ENCODE measurements at regions not wholly inside any gene's neighbourhood (a gene's known extent, or its start where the extent isn't known, plus 50 kb on each side); places are given as distances from the start of the nearest gene placed in this dataset.

- no peak for ATAC-seq
- Mint-ChIP-seq H3K27ac (no peak overlapping the region), H3K9me3 (no peaks in the 10 kb centered on the region), H3K36me3 (no peaks in the 10 kb centered on the region), H3K4me3 (no peak overlapping the region), H3K4me1 (peaks cover 14 to 26% of the 10 kb centered on the region in 2 donors), H3K27me3 (ENCODE audit: low read depth in 2 of 2) (peaks cover 6% of the 10 kb centered on the region in 2 donors)
- 88% methylated on average over 6 of the region's 8 CpGs for WGBS (ENCODE audit: insufficient coverage)
- H3K9me3 ChIP-seq (ENCODE audit: control insufficient read depth, insufficient read depth, low read length) = no peaks in the 10 kb centered on the region
- H3K36me3 ChIP-seq (ENCODE audit: control insufficient read depth, insufficient read depth, low read length) = no peaks in the 10 kb centered on the region
- no peak overlapping the region for H3K4me3 ChIP-seq (ENCODE audit: low read length)
- H3K4me1 ChIP-seq (ENCODE audit: control insufficient read depth, insufficient read depth, low read length) = peaks cover 9% of the 10 kb centered on the region
- TF ChIP-seq CTCF (IDR thresholded peaks at IDR 0.05) = no peak
- H3K27me3 ChIP-seq (ENCODE audit: control insufficient read depth, insufficient read depth, low read length) = no peaks in the 10 kb centered on the region
- no peak for DNase-seq
- intact Hi-C loops (cut with micrococcal nuclease) = no loop called here
- H3K27ac ChIP-seq (ENCODE audit: low read length) = no peak overlapping the region
Observed at GRCh38 chrX:8034058-8034457, 106.8 kb upstream of the PNPLA4 start.

- Mint-ChIP-seq H3K36me3 (no peaks in the 10 kb centered on the region), H3K4me1 (peaks cover 8 to 20% of the 10 kb centered on the region in 2 donors), H3K27me3 (ENCODE audit: low read depth in 2 of 2) (peaks cover 6% of the 10 kb centered on the region in 2 donors), H3K4me3 (no peak overlapping the region), H3K9me3 (no peaks in the 10 kb centered on the region), H3K27ac (no peak overlapping the region)
- Histone ChIP-seq H3K27me3 (ENCODE audit: control insufficient read depth, insufficient read depth, low read length) (no peaks in the 10 kb centered on the region), H3K4me1 (ENCODE audit: control insufficient read depth, insufficient read depth, low read length) (peaks cover 4% of the 10 kb centered on the region), H3K4me3 (ENCODE audit: low read length) (no peak overlapping the region), H3K36me3 (ENCODE audit: control insufficient read depth, insufficient read depth, low read length) (no peaks in the 10 kb centered on the region), H3K9me3 (ENCODE audit: control insufficient read depth, insufficient read depth, low read length) (no peaks in the 10 kb centered on the region), H3K27ac (ENCODE audit: low read length) (no peak overlapping the region)
- no peak for TF ChIP-seq CTCF (IDR thresholded peaks at IDR 0.05)
- intact Hi-C loops (cut with micrococcal nuclease) = no loop called here
- WGBS (ENCODE audit: insufficient coverage) = 100% methylated on average over 3 of the region's 4 CpGs
- no peak for DNase-seq
- ATAC-seq = no peak
Observed at GRCh38 chrX:8033175-8033574, 106.0 kb upstream of the PNPLA4 start.

- H3K36me3 ChIP-seq (ENCODE audit: control insufficient read depth, insufficient read depth, low read length) = no peaks in the 10 kb centered on the region
- no peak for ATAC-seq
- H3K4me3 ChIP-seq (ENCODE audit: low read length) = no peak overlapping the region
- H3K4me3 Mint-ChIP-seq = no peak overlapping the region
- no peak overlapping the region for H3K27ac Mint-ChIP-seq
- whole genome bisulfite sequencing (ENCODE audit: insufficient coverage) = no CpG with 5 or more reads among the region's 4 CpGs
- TF ChIP-seq CTCF (IDR thresholded peaks at IDR 0.05) = no peak
- no peak for DNase-seq
- peaks cover 0 to 3% of the 10 kb centered on the region in 2 donors for H3K9me3 Mint-ChIP-seq
- no peaks in the 10 kb centered on the region for H3K27me3 ChIP-seq (ENCODE audit: control insufficient read depth, insufficient read depth, low read length)
- H3K27ac ChIP-seq (ENCODE audit: low read length) = no peak overlapping the region
- no peaks in the 10 kb centered on the region for H3K9me3 ChIP-seq (ENCODE audit: control insufficient read depth, insufficient read depth, low read length)
- no peaks in the 10 kb centered on the region for H3K36me3 Mint-ChIP-seq
- no peaks in the 10 kb centered on the region for H3K4me1 ChIP-seq (ENCODE audit: control insufficient read depth, insufficient read depth, low read length)
- peaks cover 6% of the 10 kb centered on the region in 2 donors for H3K27me3 Mint-ChIP-seq (ENCODE audit: low read depth in 2 of 2)
- intact Hi-C loops (cut with micrococcal nuclease) = no loop called here
- H3K4me1 Mint-ChIP-seq = no peaks in the 10 kb centered on the region
Observed at GRCh38 chrX:8030361-8030760, 103.1 kb upstream of the PNPLA4 start.

GRCh38 chrX:8027827-8028226 is 100.6 kb upstream of the PNPLA4 start:
- no peak for TF ChIP-seq CTCF (IDR thresholded peaks at IDR 0.05)
- H3K27ac ChIP-seq (ENCODE audit: low read length) = no peak overlapping the region
- WGBS (ENCODE audit: insufficient coverage) = 50% methylated on average over 1 of the region's 1 CpG

More at GRCh38 chrX:8027827-8028226, 100.6 kb upstream of the PNPLA4 start:
- H3K9me3 Mint-ChIP-seq = peaks cover 0 to 5% of the 10 kb centered on the region in 2 donors
- Histone ChIP-seq H3K4me1 (ENCODE audit: control insufficient read depth, insufficient read depth, low read length) (no peaks in the 10 kb centered on the region), H3K27me3 (ENCODE audit: control insufficient read depth, insufficient read depth, low read length) (no peaks in the 10 kb centered on the region), H3K4me3 (ENCODE audit: low read length) (no peak overlapping the region), H3K9me3 (ENCODE audit: control insufficient read depth, insufficient read depth, low read length) (no peaks in the 10 kb centered on the region), H3K36me3 (ENCODE audit: control insufficient read depth, insufficient read depth, low read length) (no peaks in the 10 kb centered on the region)
- no peak overlapping the region for H3K27ac Mint-ChIP-seq
- no peak for DNase-seq
- H3K4me3 Mint-ChIP-seq = no peak overlapping the region
- ATAC-seq = no peak
- H3K27me3 Mint-ChIP-seq (ENCODE audit: low read depth in 2 of 2) = peaks cover 4 to 6% of the 10 kb centered on the region in 2 donors
- no peaks in the 10 kb centered on the region for H3K36me3 Mint-ChIP-seq
- H3K4me1 Mint-ChIP-seq = no peaks in the 10 kb centered on the region
- intact Hi-C loops (cut with micrococcal nuclease) = no loop called here
